WTC11 (cell line): ENCODE measurements at regions not wholly inside any gene's neighbourhood (a gene's known extent, or its start where the extent isn't known, plus 50 kb on each side); places are given as distances from the start of the nearest gene placed in this dataset.

Experiments used
- ATAC-seq: fragments of 200-7000 bp; cut with Tn5 transposase; 2 replicates; pipeline ENCODE4 v1.10.0; 2021; ENCODE audit warnings: mild to moderate bottlenecking, moderate library complexity
- CTCF ChIA-PET: fragments of 300-600 bp; sonication (Branson Sonifier 250); formaldehyde crosslinking; loops from one replicate; lab custom pipeline; 2021; ENCODE audit warnings: antibody characterized with exemption; lab: Charles Lee
- POLR2A ChIA-PET: fragments of 350-600 bp; sonication (Branson Sonifier 250); formaldehyde crosslinking; loops from one replicate; lab custom pipeline; 2021; ENCODE audit warnings: antibody characterized with exemption; lab: Charles Lee
- DNase-seq: peaks from one replicate; pipeline ENCODE4 v3.0.0; 2021; ENCODE audit warnings: low spot score
- H3K27ac Mint-ChIP-seq: 2 replicates; pipeline ENCODE4 v1.8.0; 2021; ENCODE audit warnings: mixed read lengths
- H3K27me3 Mint-ChIP-seq: 2 replicates; pipeline ENCODE4 v1.8.0; 2021; ENCODE audit warnings: low read depth, mild to moderate bottlenecking, moderate library complexity, mixed read lengths
- H3K36me3 Mint-ChIP-seq: 2 replicates; pipeline ENCODE4 v1.8.0; 2021; ENCODE audit warnings: mixed read lengths
- H3K4me1 Mint-ChIP-seq: 2 replicates; pipeline ENCODE4 v1.8.0; 2022; ENCODE audit warnings: mixed read lengths
- H3K4me3 Mint-ChIP-seq: 2 replicates; pipeline ENCODE4 v1.8.0; 2021; ENCODE audit warnings: mild to moderate bottlenecking, moderate library complexity, mixed read lengths
- H3K9me3 Mint-ChIP-seq: 2 replicates; pipeline ENCODE4 v1.8.0; 2021; ENCODE audit warnings: mixed read lengths
- ATF1 ChIP-seq: sonication (generic); formaldehyde crosslinking; IDR thresholded peaks from 2 replicates; pipeline ENCODE4 v1.8.1; 2023; ENCODE audit warnings: mild to moderate bottlenecking, moderate library complexity, missing genetic modification reagents
- EMX1 ChIP-seq: fragments of 250-450 bp; sonication (Bioruptor Pico); IDR thresholded peaks from 2 replicates; pipeline ENCODE4 v1.8.0; 2021; ENCODE audit warnings: mild to moderate bottlenecking
- ESRRA ChIP-seq: sonication (generic); formaldehyde crosslinking; IDR thresholded peaks from 2 replicates; pipeline ENCODE4 v1.8.1; 2022; ENCODE audit warnings: mild to moderate bottlenecking, missing genetic modification reagents, borderline replicate concordance
- NFE2L1 ChIP-seq: sonication (generic); formaldehyde crosslinking; IDR thresholded peaks from 2 replicates; pipeline ENCODE4 v1.8.1; 2023; ENCODE audit warnings: missing genetic modification reagents
- NR1H2 ChIP-seq: sonication (generic); formaldehyde crosslinking; IDR thresholded peaks from 2 replicates; pipeline ENCODE4 v1.9.0; 2021; ENCODE audit warnings: mild to moderate bottlenecking, moderate library complexity, missing genetic modification reagents
- NR3C1 ChIP-seq: sonication (generic); formaldehyde crosslinking; conservative IDR thresholded peaks from 2 replicates; pipeline ENCODE4 v1.8.1; 2023; ENCODE audit warnings: low read depth, mild to moderate bottlenecking, missing genetic modification reagents
- ZBTB21 ChIP-seq: sonication (generic); formaldehyde crosslinking; IDR thresholded peaks from 2 replicates; pipeline ENCODE4 v1.8.1; 2023; ENCODE audit warnings: mild to moderate bottlenecking, missing genetic modification reagents, borderline replicate concordance
- ZNF263 ChIP-seq: sonication (generic); formaldehyde crosslinking; IDR thresholded peaks from 2 replicates; pipeline ENCODE4 v1.8.1; 2022; ENCODE audit warnings: low read depth, mild to moderate bottlenecking, moderate library complexity, missing genetic modification reagents
- ZNF317 ChIP-seq: sonication (generic); formaldehyde crosslinking; IDR thresholded peaks from 2 replicates; pipeline ENCODE4 v1.8.1; 2023; ENCODE audit warnings: low read depth, mild to moderate bottlenecking, moderate library complexity, missing genetic modification reagents, borderline replicate concordance
- TF ChIP-seq, protein P1 (sequence below): sonication (generic); formaldehyde crosslinking; IDR thresholded peaks from 2 replicates; pipeline ENCODE4 v1.8.1; 2022; ENCODE audit warnings: mild to moderate bottlenecking, moderate library complexity, missing genetic modification reagents
- TF ChIP-seq, protein P2 (sequence below): sonication (generic); formaldehyde crosslinking; IDR thresholded peaks from 2 replicates; pipeline ENCODE4 v1.8.1; 2023; ENCODE audit warnings: mild to moderate bottlenecking, missing genetic modification reagents, moderate library complexity
- TF ChIP-seq, protein P3 (sequence below): fragments of 250-450 bp; sonication (Bioruptor Pico); conservative IDR thresholded peaks from 2 replicates; pipeline ENCODE4 v1.9.0; 2021; ENCODE audit warnings: mild to moderate bottlenecking
- TF ChIP-seq, protein P4 (sequence below): sonication (generic); formaldehyde crosslinking; IDR thresholded peaks from 2 replicates; pipeline ENCODE4 v1.8.1; 2022; ENCODE audit warnings: low read depth, missing genetic modification reagents, borderline replicate concordance
- TF ChIP-seq, protein P5 (sequence below): fragments of 200-600 bp; IDR thresholded peaks from 2 replicates; pipeline ENCODE4 v1.8.0; 2022; ENCODE audit warnings: antibody characterized with exemption
- TF ChIP-seq, protein P6 (sequence below): sonication (generic); formaldehyde crosslinking; IDR thresholded peaks from 2 replicates; pipeline ENCODE4 v1.8.0; 2023; ENCODE audit warnings: mild to moderate bottlenecking, missing genetic modification reagents
- TF ChIP-seq, protein P7 (sequence below): sonication (generic); formaldehyde crosslinking; conservative IDR thresholded peaks from 2 replicates; pipeline ENCODE4 v1.8.1; 2022; ENCODE audit warnings: mild to moderate bottlenecking, missing genetic modification reagents
- TF ChIP-seq, protein P8 (sequence below): sonication (generic); formaldehyde crosslinking; IDR thresholded peaks from 2 replicates; pipeline ENCODE4 v1.8.0; 2023; ENCODE audit warnings: missing genetic modification reagents, mild to moderate bottlenecking, borderline replicate concordance
- TF ChIP-seq, protein P9 (sequence below): fragments of 250-450 bp; sonication (Bioruptor Pico); IDR thresholded peaks from 2 replicates; pipeline ENCODE4 v1.8.0; 2021; ENCODE audit warnings: mild to moderate bottlenecking
- TF ChIP-seq, protein P10 (sequence below): fragments of 250-450 bp; sonication (Bioruptor Pico); IDR thresholded peaks from 2 replicates; pipeline ENCODE4 v1.9.0; 2021; ENCODE audit warnings: mild to moderate bottlenecking

DNA sequence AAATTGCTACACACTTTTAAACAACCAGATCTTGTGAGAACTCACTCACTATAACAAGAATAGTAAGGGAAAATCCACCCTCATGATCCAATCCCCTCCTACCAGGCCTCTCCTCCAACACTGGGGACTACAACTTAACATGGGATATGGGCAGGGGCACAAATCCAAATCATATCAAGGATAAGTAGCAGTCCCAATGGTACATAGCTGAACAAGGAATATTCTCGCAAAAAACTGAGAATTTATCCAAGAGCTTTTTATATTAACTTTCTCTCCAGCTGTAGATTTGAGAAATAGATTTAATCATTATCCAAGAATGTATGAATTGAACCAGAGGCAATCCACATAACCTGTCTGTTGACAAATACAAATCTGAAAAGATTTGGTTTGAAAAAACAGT lies 185.2 kb downstream of the TMTC3 start:
- Mint-ChIP-seq H3K36me3 (peaks cover 8% of the 10 kb centered on the region), H3K4me1 (no peaks in the 10 kb centered on the region), H3K27me3 (no peaks in the 10 kb centered on the region), H3K9me3 (peaks cover 4% of the 10 kb centered on the region), H3K4me3 (no peak overlapping the region), H3K27ac (no peak overlapping the region)
- POLR2A ChIA-PET = no interaction called here
- DNase-seq (no peak), ATAC-seq (no peak)
- TF ChIP-seq ZNF317 (CRISPR knock-in tag) (no peak), ZBTB21 (no peak), ESRRA (CRISPR knock-in tag) (no peak), NFE2L1 (CRISPR knock-in tag) (no peak), NR3C1 (CRISPR knock-in tag) (no peak), NR1H2 (CRISPR knock-in tag) (no peak), ATF1 (CRISPR knock-in tag) (no peak), ZNF263 (CRISPR knock-in tag) (no peak), EMX1 (CRISPR knock-in tag) (no peak)
- TF ChIP-seq, protein P1, sequence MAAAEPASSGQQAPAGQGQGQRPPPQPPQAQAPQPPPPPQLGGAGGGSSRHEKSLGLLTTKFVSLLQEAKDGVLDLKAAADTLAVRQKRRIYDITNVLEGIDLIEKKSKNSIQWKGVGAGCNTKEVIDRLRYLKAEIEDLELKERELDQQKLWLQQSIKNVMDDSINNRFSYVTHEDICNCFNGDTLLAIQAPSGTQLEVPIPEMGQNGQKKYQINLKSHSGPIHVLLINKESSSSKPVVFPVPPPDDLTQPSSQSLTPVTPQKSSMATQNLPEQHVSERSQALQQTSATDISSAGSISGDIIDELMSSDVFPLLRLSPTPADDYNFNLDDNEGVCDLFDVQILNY (CRISPR knock-in tag) = no peak
- TF ChIP-seq, protein P2, sequence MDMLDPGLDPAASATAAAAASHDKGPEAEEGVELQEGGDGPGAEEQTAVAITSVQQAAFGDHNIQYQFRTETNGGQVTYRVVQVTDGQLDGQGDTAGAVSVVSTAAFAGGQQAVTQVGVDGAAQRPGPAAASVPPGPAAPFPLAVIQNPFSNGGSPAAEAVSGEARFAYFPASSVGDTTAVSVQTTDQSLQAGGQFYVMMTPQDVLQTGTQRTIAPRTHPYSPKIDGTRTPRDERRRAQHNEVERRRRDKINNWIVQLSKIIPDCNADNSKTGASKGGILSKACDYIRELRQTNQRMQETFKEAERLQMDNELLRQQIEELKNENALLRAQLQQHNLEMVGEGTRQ = no peak
- TF ChIP-seq, protein P3, sequence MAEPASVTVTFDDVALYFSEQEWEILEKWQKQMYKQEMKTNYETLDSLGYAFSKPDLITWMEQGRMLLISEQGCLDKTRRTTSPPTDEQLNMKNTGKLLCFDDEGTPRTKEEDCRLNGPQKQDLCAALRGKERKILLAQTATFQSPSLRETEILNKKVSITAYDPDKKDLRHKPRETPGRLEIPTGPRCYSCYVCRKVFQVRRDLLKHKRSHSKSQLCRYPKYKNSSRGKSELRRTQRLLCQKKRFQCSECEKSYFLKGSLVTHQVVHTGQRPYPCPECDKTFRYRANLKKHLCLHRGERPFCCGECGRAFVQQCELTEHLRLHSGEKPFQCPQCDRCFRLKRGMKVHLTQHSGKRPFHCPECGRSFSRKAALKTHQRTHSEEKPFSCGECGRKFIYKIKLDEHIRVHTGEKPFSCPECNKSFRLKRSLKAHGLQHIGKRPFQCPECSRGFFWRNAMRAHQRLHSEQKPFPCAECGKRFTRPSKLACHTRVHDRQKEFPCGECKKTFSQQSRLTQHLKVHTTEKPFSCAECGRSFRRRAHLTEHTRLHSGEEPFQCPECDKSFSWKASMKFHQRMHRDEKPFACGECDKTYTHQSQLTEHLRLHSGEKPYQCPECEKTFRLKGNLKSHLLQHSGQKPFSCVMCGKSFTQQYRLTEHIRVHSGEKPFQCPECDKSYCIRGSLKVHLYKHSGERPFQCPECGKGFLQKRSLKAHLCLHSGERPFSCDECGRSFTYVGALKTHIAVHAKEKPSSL (CRISPR knock-in tag) = no peak
- TF ChIP-seq, protein P4, sequence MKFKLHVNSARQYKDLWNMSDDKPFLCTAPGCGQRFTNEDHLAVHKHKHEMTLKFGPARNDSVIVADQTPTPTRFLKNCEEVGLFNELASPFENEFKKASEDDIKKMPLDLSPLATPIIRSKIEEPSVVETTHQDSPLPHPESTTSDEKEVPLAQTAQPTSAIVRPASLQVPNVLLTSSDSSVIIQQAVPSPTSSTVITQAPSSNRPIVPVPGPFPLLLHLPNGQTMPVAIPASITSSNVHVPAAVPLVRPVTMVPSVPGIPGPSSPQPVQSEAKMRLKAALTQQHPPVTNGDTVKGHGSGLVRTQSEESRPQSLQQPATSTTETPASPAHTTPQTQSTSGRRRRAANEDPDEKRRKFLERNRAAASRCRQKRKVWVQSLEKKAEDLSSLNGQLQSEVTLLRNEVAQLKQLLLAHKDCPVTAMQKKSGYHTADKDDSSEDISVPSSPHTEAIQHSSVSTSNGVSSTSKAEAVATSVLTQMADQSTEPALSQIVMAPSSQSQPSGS (CRISPR knock-in tag) = no peak
- TF ChIP-seq, protein P5, sequence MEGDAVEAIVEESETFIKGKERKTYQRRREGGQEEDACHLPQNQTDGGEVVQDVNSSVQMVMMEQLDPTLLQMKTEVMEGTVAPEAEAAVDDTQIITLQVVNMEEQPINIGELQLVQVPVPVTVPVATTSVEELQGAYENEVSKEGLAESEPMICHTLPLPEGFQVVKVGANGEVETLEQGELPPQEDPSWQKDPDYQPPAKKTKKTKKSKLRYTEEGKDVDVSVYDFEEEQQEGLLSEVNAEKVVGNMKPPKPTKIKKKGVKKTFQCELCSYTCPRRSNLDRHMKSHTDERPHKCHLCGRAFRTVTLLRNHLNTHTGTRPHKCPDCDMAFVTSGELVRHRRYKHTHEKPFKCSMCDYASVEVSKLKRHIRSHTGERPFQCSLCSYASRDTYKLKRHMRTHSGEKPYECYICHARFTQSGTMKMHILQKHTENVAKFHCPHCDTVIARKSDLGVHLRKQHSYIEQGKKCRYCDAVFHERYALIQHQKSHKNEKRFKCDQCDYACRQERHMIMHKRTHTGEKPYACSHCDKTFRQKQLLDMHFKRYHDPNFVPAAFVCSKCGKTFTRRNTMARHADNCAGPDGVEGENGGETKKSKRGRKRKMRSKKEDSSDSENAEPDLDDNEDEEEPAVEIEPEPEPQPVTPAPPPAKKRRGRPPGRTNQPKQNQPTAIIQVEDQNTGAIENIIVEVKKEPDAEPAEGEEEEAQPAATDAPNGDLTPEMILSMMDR = no peak
- TF ChIP-seq, protein P6, sequence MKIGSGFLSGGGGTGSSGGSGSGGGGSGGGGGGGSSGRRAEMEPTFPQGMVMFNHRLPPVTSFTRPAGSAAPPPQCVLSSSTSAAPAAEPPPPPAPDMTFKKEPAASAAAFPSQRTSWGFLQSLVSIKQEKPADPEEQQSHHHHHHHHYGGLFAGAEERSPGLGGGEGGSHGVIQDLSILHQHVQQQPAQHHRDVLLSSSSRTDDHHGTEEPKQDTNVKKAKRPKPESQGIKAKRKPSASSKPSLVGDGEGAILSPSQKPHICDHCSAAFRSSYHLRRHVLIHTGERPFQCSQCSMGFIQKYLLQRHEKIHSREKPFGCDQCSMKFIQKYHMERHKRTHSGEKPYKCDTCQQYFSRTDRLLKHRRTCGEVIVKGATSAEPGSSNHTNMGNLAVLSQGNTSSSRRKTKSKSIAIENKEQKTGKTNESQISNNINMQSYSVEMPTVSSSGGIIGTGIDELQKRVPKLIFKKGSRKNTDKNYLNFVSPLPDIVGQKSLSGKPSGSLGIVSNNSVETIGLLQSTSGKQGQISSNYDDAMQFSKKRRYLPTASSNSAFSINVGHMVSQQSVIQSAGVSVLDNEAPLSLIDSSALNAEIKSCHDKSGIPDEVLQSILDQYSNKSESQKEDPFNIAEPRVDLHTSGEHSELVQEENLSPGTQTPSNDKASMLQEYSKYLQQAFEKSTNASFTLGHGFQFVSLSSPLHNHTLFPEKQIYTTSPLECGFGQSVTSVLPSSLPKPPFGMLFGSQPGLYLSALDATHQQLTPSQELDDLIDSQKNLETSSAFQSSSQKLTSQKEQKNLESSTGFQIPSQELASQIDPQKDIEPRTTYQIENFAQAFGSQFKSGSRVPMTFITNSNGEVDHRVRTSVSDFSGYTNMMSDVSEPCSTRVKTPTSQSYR = no peak
- TF ChIP-seq, protein P7, sequence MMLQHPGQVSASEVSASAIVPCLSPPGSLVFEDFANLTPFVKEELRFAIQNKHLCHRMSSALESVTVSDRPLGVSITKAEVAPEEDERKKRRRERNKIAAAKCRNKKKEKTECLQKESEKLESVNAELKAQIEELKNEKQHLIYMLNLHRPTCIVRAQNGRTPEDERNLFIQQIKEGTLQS = no peak
- TF ChIP-seq, protein P8, sequence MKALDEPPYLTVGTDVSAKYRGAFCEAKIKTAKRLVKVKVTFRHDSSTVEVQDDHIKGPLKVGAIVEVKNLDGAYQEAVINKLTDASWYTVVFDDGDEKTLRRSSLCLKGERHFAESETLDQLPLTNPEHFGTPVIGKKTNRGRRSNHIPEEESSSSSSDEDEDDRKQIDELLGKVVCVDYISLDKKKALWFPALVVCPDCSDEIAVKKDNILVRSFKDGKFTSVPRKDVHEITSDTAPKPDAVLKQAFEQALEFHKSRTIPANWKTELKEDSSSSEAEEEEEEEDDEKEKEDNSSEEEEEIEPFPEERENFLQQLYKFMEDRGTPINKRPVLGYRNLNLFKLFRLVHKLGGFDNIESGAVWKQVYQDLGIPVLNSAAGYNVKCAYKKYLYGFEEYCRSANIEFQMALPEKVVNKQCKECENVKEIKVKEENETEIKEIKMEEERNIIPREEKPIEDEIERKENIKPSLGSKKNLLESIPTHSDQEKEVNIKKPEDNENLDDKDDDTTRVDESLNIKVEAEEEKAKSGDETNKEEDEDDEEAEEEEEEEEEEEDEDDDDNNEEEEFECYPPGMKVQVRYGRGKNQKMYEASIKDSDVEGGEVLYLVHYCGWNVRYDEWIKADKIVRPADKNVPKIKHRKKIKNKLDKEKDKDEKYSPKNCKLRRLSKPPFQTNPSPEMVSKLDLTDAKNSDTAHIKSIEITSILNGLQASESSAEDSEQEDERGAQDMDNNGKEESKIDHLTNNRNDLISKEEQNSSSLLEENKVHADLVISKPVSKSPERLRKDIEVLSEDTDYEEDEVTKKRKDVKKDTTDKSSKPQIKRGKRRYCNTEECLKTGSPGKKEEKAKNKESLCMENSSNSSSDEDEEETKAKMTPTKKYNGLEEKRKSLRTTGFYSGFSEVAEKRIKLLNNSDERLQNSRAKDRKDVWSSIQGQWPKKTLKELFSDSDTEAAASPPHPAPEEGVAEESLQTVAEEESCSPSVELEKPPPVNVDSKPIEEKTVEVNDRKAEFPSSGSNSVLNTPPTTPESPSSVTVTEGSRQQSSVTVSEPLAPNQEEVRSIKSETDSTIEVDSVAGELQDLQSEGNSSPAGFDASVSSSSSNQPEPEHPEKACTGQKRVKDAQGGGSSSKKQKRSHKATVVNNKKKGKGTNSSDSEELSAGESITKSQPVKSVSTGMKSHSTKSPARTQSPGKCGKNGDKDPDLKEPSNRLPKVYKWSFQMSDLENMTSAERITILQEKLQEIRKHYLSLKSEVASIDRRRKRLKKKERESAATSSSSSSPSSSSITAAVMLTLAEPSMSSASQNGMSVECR (CRISPR knock-in tag) = no peak
- TF ChIP-seq, protein P9, sequence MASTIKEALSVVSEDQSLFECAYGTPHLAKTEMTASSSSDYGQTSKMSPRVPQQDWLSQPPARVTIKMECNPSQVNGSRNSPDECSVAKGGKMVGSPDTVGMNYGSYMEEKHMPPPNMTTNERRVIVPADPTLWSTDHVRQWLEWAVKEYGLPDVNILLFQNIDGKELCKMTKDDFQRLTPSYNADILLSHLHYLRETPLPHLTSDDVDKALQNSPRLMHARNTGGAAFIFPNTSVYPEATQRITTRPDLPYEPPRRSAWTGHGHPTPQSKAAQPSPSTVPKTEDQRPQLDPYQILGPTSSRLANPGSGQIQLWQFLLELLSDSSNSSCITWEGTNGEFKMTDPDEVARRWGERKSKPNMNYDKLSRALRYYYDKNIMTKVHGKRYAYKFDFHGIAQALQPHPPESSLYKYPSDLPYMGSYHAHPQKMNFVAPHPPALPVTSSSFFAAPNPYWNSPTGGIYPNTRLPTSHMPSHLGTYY (CRISPR knock-in tag) = no peak
- TF ChIP-seq, protein P10, sequence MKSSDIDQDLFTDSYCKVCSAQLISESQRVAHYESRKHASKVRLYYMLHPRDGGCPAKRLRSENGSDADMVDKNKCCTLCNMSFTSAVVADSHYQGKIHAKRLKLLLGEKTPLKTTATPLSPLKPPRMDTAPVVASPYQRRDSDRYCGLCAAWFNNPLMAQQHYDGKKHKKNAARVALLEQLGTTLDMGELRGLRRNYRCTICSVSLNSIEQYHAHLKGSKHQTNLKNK (CRISPR knock-in tag) = no peak
- CTCF ChIA-PET = no interaction called here
